ENCODE measurements at regions not wholly inside any gene's neighbourhood (a gene's known extent, or its start where the extent isn't known, plus 50 kb on each side); places are given as distances from the start of the nearest gene placed in this dataset.

GRCh38 chr7:94182066-94182465, 177.9 kb upstream of the BET1 start (continued):
- TF ChIP-seq CTCF (conservative IDR thresholded peaks at IDR 0.05; ENCODE audit: low read depth in 2 of 2), result no peak
- no peak for TF ChIP-seq EZH2 (IDR thresholded peaks at IDR 0.05; ENCODE audit: low read depth, unreplicated experiment)
- no peak for TF ChIP-seq ZNF114 (CRISPR knock-in tag; IDR thresholded peaks at IDR 0.05)
- TF ChIP-seq REST (IDR thresholded peaks at IDR 0.05; ENCODE audit: unreplicated experiment), result no peak
- TF ChIP-seq ETS1 (IDR thresholded peaks at IDR 0.05), result no peak
- no peak for TF ChIP-seq NANOG (IDR thresholded peaks at IDR 0.05; ENCODE audit: borderline replicate concordance)
- TF ChIP-seq JUNB (IDR thresholded peaks at IDR 0.05; ENCODE audit: unreplicated experiment), result no peak
- no peak for TF ChIP-seq ZNF331 (CRISPR knock-in tag; IDR thresholded peaks at IDR 0.05; ENCODE audit: low read depth)
- no peak for TF ChIP-seq POLR2AphosphoS5 (IDR thresholded peaks at IDR 0.05; ENCODE audit: low read depth)
- no peak for TF ChIP-seq CREB1 (CRISPR knock-in tag; IDR thresholded peaks at IDR 0.05; ENCODE audit: low read depth)

GRCh38 chr7:94182721-94183120, 178.6 kb upstream of the BET1 start:
- Histone ChIP-seq H3K36me3 (ENCODE audit: insufficient read depth) (no peaks in the 10 kb centered on the region), H4K20me1 (replicated peaks; ENCODE audit: insufficient read depth) (no peaks in the 10 kb centered on the region), H3K4me3 (no peak overlapping the region), H3K27ac (ENCODE audit: low read depth) (no peak overlapping the region; the same call in 1 of the 2 replicates), H2AFZ (no peak overlapping the region), H3K4me2 (no peak overlapping the region), H3K27me3 (ENCODE audit: insufficient read depth) (no peaks in the 10 kb centered on the region), H3K9me2 (ENCODE audit: insufficient read depth) (no peaks in the 10 kb centered on the region), H3K79me2 (replicated peaks; ENCODE audit: insufficient read depth) (no peaks in the 10 kb centered on the region), H3K4me1 (ENCODE audit: insufficient read depth) (no peaks in the 10 kb centered on the region), H3F3A (replicated peaks; ENCODE audit: low read depth) (no peaks in the 10 kb centered on the region)
- H3K27me3 Mint-ChIP-seq (ENCODE audit: insufficient read depth, low read depth, poor library complexity), result no peaks in the 10 kb centered on the region
- DNase-seq (ENCODE audit: low spot score) (no peak), ATAC-seq (no peak)
- no peaks in the 10 kb centered on the region for H3K36me3 Mint-ChIP-seq (ENCODE audit: low read depth)
- H3K27ac Mint-ChIP-seq, result no peak overlapping the region
- no peak overlapping the region for H3K4me3 Mint-ChIP-seq
- H3K4me1 Mint-ChIP-seq, result peaks cover 4% of the 10 kb centered on the region; the same call in 2 of the 3 replicates
- H3K9me3 Mint-ChIP-seq, result no peaks in the 10 kb centered on the region; the same call in 2 of the 3 replicates
- no peak for TF ChIP-seq ZNF114 (CRISPR knock-in tag; IDR thresholded peaks at IDR 0.05)
